Kidney glomerular epithelial cell (primary cell): ENCODE measurements at regions not wholly inside any gene's neighbourhood (a gene's known extent, or its start where the extent isn't known, plus 50 kb on each side); places are given as distances from the start of the nearest gene placed in this dataset.

ENCODE experiments used
- DNase-seq: peaks from one replicate; lab custom pipeline; 2025; lab: John Stamatoyannopoulos, UW

- DNase-seq = no peak
Observed at GRCh38 chr2:100222844-100223243, 80.5 kb upstream of the AFF3 start.

- DNase-seq = no peak
Observed at GRCh38 chr2:100218552-100218951, 76.2 kb upstream of the AFF3 start.

- no peak for DNase-seq
Observed at GRCh38 chr2:100217323-100217722, 74.9 kb upstream of the AFF3 start.

GRCh38 chr2:100216015-100216414 is 73.6 kb upstream of the AFF3 start:
- DNase-seq = no peak

GRCh38 chr2:100215371-100215770 is 73.0 kb upstream of the AFF3 start:
- DNase-seq = no peak

- no peak for DNase-seq
Observed at GRCh38 chr2:100214265-100214971, 72.0 kb upstream of the AFF3 start.

- no peak for DNase-seq
Observed at GRCh38 chr2:100213595-100213994, 71.2 kb upstream of the AFF3 start.

GRCh38 chr2:100212850-100213249 is 70.5 kb upstream of the AFF3 start:
- DNase-seq = no peak

- DNase-seq = no peak
Observed at GRCh38 chr2:100211521-100211920, 69.1 kb upstream of the AFF3 start.

GRCh38 chr2:100208141-100208770 is 65.9 kb upstream of the AFF3 start:
- no peak for DNase-seq

GRCh38 chr2:100207411-100207885 is 65.1 kb upstream of the AFF3 start:
- no peak for DNase-seq

- no peak for DNase-seq
Observed at GRCh38 chr2:100206731-100207255, 64.4 kb upstream of the AFF3 start.

GRCh38 chr2:100205174-100205573 is 62.8 kb upstream of the AFF3 start:
- no peak for DNase-seq

- DNase-seq = no peak
Observed at GRCh38 chr2:100202567-100202966, 60.2 kb upstream of the AFF3 start.

GRCh38 chr2:100200985-100201384 is 58.6 kb upstream of the AFF3 start:
- DNase-seq = no peak

GRCh38 chr2:100199421-100199820 is 57.0 kb upstream of the AFF3 start:
- DNase-seq = no peak

GRCh38 chr2:100198461-100199230 is 56.3 kb upstream of the AFF3 start:
- DNase-seq = peak; percentile 56

- peak; percentile 11 for DNase-seq
Observed at GRCh38 chr2:100197631-100198153, 55.3 kb upstream of the AFF3 start.

GRCh38 chr2:100196786-100197494 is 54.5 kb upstream of the AFF3 start:
- no peak for DNase-seq

- DNase-seq = no peak
Observed at GRCh38 chr2:100195942-100196341, 53.6 kb upstream of the AFF3 start.

- DNase-seq = no peak
Observed at GRCh38 chr2:100194951-100195350, 52.6 kb upstream of the AFF3 start.

- no peak for DNase-seq
Observed at GRCh38 chr2:100193291-100193710, 50.9 kb upstream of the AFF3 start.
